SIG-M5 treated with dmso at 0.1 percent for 504 hours (cell line): ENCODE measurements at regions not wholly inside any gene's neighbourhood (a gene's known extent, or its start where the extent isn't known, plus 50 kb on each side); places are given as distances from the start of the nearest gene placed in this dataset.
"Not testable (repeated sequence)": the region's sequence is repeated elsewhere in the genome, so short reads cannot be mapped to it uniquely, and the experiment has no call there.

ENCODE experiments used
- DNase-seq: peaks from one replicate; lab custom pipeline; 2025; ENCODE audit not compliant: unreplicated experiment; lab: John Stamatoyannopoulos, UW

DNA sequence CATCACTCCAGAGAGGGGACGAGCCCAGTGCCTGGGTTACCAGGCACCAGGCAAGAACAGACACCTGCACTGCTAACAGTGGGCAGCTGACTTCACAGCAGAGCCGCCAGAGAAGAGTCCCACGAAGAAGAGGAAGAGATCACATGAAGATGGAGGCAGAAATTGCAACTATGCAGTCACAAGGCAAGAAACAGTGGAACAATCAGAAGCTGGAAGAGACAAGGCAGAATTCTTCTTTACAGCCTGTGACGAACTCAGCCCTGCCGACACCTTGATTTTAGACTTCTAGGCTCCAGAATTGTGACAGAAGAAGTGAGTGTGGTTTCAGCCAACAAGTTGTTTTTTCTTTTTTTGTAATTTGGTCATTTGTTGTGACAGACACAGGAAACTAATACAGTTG lies 59.2 kb downstream of the IL12A start:
- DNase-seq = no peak

DNA sequence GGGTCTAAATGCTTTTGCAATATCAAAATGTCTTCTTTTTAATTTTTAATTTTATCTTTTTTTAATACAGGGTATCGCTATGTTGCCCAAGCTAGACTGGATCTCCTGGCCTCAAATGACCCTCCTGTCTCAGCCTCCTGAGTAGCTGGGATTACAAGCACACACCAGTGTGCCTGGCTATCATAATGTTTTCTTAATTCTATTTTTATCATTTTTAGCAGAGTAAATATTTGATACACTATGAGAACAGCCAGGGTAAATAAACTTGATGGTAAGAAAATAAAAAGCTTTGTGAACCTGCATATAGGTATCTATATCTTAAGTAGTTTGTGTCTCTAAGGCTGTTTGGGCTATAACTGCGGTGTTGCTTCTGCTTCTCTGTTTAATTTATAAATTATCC lies 60.4 kb downstream of the IL12A start:
- no peak for DNase-seq

DNA sequence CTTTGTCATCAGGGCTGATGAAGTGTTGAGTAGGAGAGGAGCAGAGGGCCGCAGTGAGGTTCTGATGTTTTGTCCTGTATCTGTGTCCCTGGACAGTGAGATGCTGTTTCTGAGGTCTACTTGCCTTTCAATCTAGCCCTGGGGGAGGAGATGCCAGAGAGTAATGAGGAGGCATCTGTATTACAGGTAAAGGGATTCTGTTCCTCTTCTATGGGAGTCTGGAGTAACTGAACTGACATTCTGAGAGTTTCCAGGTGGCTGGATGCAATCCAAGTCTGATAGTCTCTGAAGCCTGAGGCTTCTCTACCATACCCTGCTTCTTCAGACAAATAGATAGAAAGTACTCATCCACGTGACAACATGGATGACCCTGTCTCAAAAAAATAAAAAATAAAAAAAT lies 60.9 kb downstream of the IL12A start:
- no peak for DNase-seq

DNA sequence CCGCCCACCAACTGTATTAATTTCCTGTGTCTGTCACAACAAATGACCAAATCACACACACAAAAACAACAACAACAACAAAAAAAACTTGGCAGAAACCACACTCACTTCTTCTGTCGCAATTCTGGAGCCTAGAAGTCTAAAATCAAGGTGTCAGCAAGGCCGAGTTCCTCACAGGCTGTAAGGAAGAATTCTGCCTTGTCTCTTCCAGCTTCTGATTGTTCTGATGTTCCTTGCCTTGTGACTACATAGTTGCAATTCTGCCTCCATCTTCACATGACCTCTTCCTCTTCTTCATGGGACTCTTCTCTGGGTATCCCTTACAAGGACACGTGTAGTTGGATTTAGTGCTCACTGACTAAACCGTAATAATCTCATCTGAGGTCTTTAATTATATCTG lies 61.4 kb downstream of the IL12A start:
- DNase-seq = no peak

DNA sequence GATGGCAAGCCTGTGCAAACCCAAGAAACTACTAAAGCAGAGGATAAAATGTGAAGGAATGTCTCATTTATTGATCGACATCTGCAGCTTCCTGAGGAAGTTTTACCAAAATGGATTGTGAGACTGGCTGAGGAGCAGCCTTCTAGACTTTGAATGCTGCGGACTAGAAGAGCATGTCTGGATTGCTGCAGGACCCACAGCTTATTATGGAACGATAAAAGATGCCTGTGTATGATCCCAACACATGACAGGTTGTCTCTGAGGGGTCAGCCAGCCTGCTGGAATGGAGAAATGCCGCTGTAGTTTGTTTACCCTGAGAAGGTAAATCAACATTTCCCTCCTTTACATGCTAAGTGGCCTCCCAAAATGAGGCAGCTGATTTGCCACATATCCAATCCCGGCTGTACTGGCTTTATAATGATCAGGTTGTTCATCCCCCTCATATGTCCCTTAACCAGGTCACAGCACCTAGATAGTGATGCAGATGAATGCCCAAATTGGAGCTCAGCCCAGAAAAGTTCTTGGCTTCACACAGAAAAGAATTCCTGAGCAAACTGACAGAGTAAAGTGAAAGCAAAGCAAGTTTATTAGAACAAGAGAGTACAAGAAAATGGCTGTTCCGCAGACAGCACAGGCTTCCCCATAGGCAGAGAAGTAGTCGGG lies 63.9 kb downstream of the IL12A start:
- DNase-seq = no peak

DNA sequence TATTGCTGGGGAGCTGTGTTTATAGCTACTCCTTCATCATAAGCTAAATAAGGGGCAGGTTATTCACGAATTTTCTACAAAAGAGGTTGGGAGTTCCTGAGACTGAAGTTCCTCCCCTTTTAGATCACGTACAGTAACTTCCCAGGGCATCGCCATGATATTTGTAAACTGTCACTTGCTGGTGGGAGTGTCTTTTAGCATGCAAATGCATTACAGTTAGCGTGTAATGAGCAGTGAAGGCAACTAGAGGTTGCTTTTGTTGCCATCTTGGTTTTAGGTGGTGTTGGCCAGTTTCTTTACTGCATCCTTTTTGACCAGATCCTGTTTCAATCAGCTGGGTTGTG lies 64.4 kb downstream of the IL12A start:
- no peak for DNase-seq

DNA sequence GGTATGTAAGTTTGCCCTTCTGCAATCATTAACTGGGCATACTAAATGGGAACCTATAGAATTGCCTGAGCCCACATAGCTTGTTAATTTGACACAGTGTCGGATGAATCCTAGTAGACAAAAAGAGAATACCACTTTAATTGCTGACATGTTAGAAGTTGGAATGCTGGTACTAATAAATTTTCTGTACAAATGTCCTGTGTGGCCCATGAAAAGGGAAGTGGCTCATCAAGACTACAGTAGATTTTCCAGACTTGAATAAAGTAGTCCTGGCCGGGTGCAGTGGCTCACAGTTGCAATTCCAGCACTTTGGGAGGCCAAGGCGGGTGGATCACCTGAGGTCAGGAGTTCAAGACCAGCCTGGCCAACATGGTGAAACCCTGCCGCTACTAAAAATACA lies 66.2 kb downstream of the IL12A start:
- DNase-seq = not testable (repeated sequence)

DNA sequence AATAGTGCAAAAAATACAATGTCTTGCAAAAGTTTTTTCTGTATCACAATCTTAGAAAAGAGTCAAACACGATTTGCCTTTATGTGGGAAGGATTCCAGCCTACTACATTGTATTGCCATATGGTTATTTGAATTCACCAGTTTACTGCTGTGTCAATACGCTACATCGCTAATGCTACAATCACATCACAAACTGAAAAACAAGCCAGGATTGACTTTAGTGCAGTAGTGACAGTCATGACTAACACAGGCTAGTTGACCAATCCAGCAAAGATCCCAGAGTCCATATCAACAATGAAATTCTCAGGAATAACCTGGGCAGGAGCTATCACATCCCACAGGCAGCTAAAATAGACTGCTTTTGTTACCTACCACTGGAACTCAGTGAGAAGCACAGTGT lies 67.0 kb downstream of the IL12A start:
- no peak for DNase-seq

DNA sequence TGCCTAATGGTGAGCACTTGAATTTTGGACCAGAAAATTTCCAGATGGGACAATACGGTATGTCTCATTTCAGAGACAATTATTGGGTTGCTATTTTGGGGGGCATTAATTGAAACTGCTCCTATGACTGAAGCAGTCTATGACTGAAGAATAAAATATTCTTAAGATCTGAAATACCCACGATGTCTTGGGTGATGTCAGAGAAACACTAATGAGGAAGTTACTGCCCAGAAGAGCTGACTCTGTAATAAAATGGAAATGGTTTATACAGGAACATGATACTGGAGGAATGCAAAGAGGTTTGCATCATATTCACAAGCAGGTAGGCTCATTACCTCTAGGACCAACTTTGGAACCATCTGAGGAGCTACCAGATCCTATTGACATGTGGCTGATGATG lies 68.7 kb downstream of the IL12A start:
- DNase-seq = no peak

DNA sequence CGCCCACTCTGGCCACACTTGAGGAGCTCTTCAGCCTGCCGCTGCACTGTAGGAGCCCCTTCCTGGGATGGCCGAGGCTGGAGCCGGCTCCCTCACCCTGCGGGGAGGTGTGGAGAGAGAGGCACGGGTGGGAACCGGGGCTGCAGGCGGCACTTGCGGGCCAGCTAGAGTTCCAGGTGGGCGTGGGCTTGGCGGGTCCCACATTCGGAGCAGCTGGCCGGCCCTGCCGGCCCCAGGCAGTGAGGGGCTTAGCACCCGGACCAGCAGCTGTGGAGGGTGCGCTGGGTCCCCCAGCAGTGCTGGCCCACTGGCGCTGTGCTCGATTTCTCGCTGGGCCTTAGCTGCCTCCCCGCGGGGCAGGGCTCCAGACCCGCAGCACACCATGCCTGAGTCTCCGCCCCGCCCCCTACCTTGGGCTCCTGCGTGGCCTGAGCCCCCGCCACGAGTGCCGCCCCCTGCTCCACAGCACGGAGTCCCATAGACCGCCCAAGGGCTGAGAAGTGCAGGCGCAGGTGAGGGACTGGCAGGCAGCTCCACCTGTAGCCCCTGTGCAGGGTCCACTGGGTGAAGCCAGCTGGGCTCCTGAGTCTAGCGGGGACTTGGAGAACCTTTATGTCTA lies 71.9 kb downstream of the IL12A start:
- no peak for DNase-seq

DNA sequence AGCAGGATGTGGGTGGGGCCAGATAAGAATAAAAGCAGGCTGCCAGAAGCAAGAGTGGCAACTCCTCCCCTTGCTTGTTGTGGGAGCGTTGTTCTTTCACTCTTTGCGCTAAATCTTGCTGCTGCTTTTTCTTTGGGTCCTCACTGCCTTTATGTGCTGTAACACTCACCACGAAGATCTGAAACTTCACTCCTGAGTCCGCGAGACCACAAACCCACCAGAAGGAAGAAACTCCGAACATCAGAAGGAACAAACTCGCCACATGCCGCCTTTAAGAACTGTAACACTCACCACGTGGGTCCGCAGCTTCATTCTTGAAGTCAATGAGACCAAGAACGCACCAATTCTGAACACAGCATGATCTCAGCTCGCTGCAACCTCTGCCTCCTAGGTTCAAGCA lies 72.9 kb downstream of the IL12A start:
- DNase-seq = no peak

DNA sequence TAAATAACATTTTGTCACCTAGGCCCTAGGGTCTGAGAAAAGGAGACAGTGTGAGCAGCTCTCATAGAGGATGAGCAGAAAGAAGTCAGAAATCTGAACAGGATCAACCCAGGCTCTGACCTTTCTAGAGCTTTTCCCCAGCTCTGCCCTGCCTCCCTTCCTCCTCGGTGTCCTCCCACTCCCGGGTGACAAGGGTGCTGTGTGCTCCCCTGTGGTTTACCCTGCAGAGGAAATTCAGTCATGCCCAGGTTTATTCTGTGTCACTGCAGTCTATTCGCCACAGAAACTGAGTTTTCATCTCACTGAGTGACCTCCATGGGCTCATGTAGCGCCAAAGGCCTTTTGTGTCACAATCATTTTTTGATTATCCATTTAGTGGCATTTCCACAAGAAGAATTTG lies 76.6 kb downstream of the IL12A start:
- DNase-seq = no peak

DNA sequence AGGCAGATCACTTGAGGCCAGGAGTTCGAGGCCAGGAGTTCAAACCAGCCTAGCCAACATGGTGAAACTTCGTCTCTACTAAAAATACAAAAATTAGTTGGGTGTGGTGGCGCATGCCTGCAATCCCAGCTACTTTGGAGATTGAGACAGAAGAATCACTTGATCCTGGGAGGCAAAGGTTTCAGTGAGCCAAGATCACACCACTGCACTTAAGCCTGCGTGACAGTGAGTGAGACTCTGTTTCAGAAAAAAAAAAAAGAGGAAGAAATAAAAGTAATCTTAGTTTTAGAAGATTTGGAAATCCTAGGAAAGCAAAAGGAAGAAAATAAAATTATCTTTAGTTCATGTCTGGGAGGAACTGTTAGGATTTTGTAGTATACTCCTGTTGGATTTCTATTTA lies 77.2 kb downstream of the IL12A start:
- no peak for DNase-seq

DNA sequence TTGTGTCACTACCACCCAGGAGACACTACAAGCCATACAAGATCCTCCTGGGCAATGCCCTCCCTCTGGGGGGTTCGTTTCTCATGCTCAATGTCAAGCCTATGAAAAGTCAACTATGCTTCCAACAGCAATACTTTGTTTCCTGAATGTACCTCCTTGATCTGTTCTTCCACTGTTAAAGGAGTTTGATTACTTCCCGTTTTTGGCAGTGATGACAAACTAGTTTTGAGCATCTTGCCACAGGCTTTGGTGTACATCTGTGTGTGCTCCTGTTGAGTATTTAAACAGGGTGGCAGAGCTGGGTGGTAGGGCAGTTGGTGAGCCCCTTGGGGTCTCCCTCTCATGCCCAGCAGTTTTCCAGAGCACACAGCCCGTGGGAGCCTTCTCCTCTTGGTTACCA lies 81.4 kb downstream of the IL12A start:
- DNase-seq = peak; percentile 43

DNA sequence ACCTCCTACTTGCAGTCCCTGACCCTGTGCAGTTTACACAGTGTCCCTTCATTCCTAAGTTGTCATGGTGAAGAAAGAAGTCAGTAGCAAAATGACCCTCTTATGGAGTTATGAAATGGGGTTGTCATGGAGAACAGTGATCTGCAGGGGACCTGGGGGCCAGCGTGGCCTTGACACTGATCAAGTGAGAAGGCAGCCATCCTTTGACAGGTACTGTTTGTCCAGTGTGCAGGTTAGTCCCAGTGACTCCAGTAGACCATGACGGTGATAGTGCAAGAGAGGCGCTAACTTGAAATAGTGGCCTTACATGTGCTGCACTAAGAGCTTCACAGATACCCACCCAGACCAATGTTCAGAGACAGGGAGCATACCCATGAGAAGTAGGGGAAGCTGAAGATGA lies 87.9 kb downstream of the IL12A start:
- no peak for DNase-seq

DNA sequence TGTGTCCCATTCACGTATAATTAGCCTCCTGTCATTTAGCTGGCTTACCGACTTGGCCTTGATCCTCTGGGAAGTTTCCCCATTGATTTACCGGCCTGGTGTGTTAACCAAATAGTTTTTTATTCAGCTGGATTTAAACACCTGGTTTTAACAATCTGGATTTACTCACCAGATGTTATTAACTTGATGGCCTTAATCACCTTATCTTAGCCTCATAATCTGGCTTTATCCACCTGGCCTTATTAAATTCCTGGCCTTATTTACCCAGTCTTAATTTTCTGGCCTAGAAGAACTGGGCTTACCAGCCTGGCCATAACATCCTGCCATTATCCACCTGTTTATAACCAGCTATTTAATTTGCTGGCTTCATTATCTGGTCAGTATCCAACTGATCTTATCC lies 89.9 kb downstream of the IL12A start:
- no peak for DNase-seq

DNA sequence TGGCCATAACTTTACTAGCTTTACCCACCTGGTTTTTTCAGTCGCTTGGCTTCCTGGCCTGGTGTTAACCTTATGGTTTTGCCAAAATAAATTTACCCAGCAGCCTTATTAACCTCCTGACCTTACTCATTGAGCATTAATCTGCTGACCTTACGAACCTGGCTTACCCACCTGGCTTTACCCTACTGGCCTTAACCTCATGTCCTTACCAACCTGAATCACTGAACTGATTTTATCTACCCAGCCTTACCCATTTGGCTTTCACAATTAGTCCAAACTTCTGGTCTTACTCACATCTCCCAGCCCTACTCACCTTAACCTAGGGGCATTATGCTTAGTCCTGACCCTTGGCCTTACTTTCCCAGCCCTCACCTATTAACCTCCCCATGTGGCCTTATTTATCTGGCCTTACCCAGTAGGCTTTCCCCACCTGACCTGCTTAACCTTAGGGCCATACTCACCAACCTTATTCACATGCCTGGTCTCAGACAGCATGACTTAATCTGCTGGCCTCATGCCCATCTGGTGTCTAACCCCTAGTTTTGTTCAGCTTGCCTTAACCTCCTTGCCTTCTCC lies 93.4 kb downstream of the IL12A start:
- DNase-seq = no peak

DNA sequence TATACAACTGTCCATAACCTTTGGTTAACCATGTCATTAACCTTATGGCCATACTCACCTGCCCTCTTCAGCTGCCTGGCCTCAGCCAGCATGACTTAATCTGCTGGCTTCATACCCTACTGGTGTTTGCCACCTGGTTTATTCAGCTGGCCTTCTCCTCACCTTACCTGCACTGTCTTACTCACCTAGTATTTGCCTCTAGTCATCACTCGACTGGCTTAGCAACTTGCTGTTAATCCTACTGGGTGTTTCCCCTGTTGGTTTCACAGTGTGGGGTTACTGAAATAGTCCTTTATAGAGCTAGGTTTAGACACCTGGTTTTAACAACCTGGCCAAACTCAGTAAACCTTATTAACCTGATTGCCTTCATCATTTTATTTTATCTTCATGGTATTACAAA lies 96.4 kb downstream of the IL12A start:
- DNase-seq = no peak

DNA sequence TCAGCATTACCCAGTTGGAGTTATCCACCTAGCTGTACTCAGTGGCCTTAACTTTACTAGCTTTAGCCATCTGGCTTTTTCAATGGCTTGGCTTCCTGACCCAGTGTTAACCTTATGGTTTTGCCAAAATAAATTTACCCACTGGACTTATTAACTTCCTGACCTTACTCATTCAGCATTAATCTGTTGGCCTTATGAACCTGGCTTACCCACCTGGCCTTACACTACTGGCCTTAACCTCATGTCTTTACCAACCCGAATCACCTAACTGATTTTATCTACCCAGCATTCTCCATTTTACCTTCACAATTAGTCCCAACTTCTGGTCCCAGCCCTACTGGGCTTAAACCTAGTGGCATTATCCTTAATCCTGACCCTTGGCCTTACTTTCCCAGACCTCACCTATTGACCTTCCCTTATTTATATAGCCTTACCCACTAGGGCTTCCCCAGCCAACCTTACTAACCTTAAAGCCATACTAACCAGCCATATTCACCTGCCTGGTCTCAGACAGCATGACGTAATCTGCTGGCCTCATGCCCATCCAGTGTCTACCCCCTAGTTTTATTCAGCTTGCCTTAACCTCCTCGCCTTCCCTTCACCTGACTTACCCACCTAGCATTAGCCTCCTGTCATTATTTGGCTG lies 100.0 kb downstream of the IL12A start:
- DNase-seq = no peak

DNA sequence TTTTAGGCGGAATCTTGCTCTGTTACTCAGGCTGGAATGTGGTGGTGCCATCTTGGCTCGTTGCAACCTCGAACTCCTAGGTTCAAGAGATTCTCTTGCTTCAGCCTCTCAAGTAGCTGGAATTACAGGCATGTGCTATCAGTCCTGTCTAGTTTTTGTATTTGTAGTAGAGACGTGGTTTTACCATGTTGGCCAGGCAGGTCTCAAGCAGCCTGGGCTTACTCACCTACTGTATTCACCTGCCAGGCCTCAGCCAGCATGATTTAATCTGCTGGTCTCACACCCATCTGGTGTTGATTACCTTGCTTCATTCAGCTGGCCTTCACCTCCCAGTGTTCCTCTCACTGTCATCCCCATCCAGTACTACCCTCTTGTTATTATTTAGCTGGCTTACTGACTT lies 102.0 kb downstream of the IL12A start:
- no peak for DNase-seq

DNA sequence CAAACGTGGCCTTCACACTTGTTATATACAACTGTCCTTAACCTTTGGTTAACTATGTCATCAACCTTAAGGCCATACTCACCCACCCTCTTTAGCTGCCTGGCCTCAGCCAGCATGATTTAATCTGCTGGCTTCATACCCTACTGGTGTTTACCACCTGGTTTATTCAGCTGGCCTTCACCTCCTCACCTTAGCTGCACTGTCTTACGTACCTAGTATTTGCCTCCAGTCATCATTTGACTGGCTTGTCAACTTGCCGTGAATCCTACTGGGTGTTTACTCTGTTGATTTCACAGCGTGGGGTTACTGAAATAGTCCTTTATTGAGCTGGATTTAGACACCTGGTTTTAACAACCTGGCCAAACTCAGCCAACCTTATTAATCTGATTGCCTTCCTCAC lies 102.8 kb downstream of the IL12A start:
- no peak for DNase-seq

DNA sequence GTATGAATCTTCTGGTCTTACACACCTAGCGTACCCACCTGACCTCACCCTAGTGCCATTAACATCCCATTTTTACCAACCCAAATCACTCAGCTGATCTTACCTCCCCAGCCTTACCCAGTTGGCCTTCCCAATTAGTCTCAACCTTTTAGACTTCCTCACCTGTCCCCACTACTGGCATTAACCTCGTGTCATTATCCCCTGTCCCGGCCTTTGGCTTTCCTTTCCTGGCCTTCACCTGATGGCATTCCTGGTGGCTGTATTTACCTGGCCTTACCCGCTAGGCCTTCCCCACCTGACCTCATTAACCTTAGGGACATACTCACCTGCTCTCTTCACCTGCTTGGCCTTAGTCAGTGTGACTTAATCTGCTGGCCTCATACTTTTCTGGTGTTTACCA lies 104.1 kb downstream of the IL12A start:
- no peak for DNase-seq

DNA sequence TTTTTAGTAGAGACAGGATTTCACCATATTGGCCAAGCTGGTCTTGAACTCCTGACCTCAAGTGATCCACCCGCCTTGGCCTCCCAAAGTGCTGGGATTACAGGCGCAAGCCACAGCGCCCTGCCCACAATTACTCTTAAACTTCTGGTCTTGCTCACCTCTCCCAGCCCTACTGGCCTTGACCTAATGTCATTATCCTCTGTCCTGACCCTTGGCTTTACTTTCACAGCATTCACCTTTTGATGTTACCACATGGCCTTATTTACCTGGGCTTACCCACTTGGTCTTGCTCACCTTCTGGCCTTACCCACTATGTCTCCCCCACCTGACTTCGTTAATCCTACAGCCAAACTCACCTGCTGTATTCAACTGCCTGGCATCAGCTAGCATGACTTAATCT lies 105.9 kb downstream of the IL12A start:
- no peak for DNase-seq
